Endothelial cell (in vitro differentiated cells): ENCODE measurements at regions not wholly inside any gene's neighbourhood (a gene's known extent, or its start where the extent isn't known, plus 50 kb on each side); places are given as distances from the start of the nearest gene placed in this dataset.

Experiments
- DNase-seq: peaks from one replicate; pipeline ENCODE4 v3.0.0; 2021; ENCODE audit warnings: low spot score
- H3K27ac Mint-ChIP-seq: one replicate; pipeline ENCODE4 v1.8.0; 2021; ENCODE audit warnings: mixed read lengths, inconsistent platforms; ENCODE audit not compliant: unreplicated experiment
- H3K27me3 Mint-ChIP-seq: one replicate; pipeline ENCODE4 v1.8.0; 2021; ENCODE audit warnings: mild to moderate bottlenecking, moderate library complexity, mixed read lengths, inconsistent platforms; ENCODE audit not compliant: unreplicated experiment
- H3K36me3 Mint-ChIP-seq: one replicate; pipeline ENCODE4 v1.8.0; 2021; ENCODE audit warnings: mild to moderate bottlenecking, low read depth, mixed read lengths, inconsistent platforms; ENCODE audit not compliant: unreplicated experiment
- H3K4me1 Mint-ChIP-seq: one replicate; pipeline ENCODE4 v1.8.0; 2021; ENCODE audit warnings: mild to moderate bottlenecking, mixed read lengths, inconsistent platforms; ENCODE audit not compliant: unreplicated experiment
- H3K4me3 Mint-ChIP-seq: one replicate; pipeline ENCODE4 v1.8.0; 2021; ENCODE audit warnings: mild to moderate bottlenecking, mixed read lengths, inconsistent platforms; ENCODE audit not compliant: unreplicated experiment
- H3K9me3 Mint-ChIP-seq: one replicate; pipeline ENCODE4 v1.8.0; 2021; ENCODE audit warnings: mixed read lengths, inconsistent platforms; ENCODE audit not compliant: unreplicated experiment
- CTCF ChIP-seq: fragments of 200-600 bp; sonication (generic); IDR thresholded peaks from one replicate; pipeline ENCODE4 v1.5.0; 2021; ENCODE audit warnings: antibody characterized with exemption; ENCODE audit not compliant: unreplicated experiment

DNA sequence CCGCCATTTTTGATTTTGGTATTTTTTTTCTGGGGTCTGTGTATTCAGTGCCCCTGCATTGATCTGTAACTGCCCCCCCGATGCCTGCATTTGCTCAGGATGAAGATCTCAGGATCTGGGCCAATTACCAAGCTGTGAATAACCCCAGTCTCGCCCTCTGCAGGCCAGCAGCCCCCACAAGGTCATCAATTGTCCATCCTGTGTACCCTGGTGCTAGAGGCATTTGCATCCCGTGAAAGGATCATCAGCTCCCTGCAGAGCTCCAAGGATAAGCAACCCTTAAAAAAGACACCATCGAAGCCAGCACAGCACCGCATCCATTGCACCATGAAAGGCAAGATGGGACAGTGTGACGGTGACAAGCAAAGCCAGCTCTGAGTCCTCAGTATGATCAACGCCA lies 154.1 kb upstream of the KLHL29 start:
- H3K27me3 Mint-ChIP-seq = no peaks in the 10 kb centered on the region
- H3K4me3 Mint-ChIP-seq = no peak overlapping the region
- H3K9me3 Mint-ChIP-seq = no peaks in the 10 kb centered on the region
- no peak for TF ChIP-seq CTCF
- no peak overlapping the region for H3K27ac Mint-ChIP-seq
- DNase-seq = no peak
- H3K4me1 Mint-ChIP-seq = no peaks in the 10 kb centered on the region
- no peaks in the 10 kb centered on the region for H3K36me3 Mint-ChIP-seq

DNA sequence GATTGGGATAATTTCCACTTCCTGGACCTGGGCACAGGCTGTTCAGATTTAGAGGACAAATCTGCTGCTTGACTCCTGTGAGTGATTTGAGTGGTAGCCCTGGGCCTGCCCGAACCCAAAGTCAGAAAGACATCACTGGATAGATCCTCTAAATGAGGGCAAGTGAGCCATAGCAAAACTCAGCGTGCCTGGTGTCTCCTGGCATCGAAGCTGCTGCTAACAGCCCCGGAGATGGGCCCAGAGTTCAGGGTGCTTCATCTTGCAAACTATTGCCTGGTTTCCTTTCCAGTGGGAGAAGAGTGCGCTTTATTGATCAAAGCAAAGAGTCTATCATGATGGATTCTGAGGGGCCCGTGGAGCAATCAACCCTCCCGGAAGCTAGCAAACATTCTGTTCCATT lies 153.1 kb upstream of the KLHL29 start:
- Mint-ChIP-seq H3K4me1 (no peaks in the 10 kb centered on the region), H3K27ac (no peak overlapping the region), H3K27me3 (no peaks in the 10 kb centered on the region), H3K36me3 (no peaks in the 10 kb centered on the region), H3K4me3 (no peak overlapping the region), H3K9me3 (no peaks in the 10 kb centered on the region)
- DNase-seq = no peak
- TF ChIP-seq CTCF = no peak

DNA sequence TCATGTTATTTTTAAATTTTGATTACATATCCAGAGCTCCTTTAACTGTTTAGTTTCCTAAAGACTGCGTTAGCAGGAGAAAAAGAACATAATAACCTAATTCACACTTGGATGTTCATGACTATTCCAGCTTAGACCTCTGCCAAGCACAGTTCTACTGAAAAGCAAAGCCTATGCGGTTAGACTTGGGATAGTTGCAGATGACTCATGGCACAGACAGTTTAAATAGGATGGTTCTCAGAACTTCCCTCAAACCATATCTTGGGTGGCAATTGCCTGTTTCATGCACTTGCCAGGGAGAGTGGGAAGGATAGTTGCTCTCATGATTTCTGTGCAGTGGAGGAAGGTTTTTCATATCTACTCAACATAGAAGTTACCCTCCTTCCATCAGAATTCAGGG lies 149.7 kb upstream of the KLHL29 start:
- Mint-ChIP-seq H3K27me3 (no peaks in the 10 kb centered on the region), H3K4me1 (no peaks in the 10 kb centered on the region), H3K4me3 (no peak overlapping the region), H3K36me3 (no peaks in the 10 kb centered on the region), H3K27ac (no peak overlapping the region), H3K9me3 (no peaks in the 10 kb centered on the region)
- TF ChIP-seq CTCF = no peak
- no peak for DNase-seq

GRCh38 chr2:23235736-23236135 lies 149.2 kb upstream of the KLHL29 start:
- no peak for TF ChIP-seq CTCF
- no peak overlapping the region for H3K27ac Mint-ChIP-seq
- H3K9me3 Mint-ChIP-seq = no peaks in the 10 kb centered on the region
- H3K36me3 Mint-ChIP-seq = no peaks in the 10 kb centered on the region
- no peak overlapping the region for H3K4me3 Mint-ChIP-seq
- H3K4me1 Mint-ChIP-seq = no peaks in the 10 kb centered on the region
- H3K27me3 Mint-ChIP-seq = no peaks in the 10 kb centered on the region
- no peak for DNase-seq

DNA sequence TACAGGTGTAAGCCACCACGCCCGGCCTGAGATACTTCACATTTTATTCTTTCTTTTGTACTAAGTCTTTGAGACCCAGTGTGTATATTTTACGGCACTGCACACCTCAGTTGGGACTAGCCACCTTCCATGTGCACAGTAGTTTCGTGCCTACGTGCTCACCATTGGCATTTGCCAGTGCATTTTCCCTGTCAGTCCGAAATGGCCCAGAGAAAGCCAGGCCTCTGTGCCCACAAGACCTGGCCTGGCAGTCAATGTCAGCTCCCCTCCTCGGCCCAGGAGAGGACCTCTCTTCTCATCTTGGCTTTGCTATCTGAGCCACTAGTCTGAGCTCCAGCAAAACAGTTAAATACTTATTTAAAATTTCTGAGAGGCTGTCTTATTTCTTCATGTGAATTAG lies 147.8 kb upstream of the KLHL29 start:
- no peak for DNase-seq
- Mint-ChIP-seq H3K27ac (no peak overlapping the region), H3K27me3 (no peaks in the 10 kb centered on the region), H3K36me3 (no peaks in the 10 kb centered on the region), H3K9me3 (no peaks in the 10 kb centered on the region), H3K4me3 (no peak overlapping the region), H3K4me1 (no peaks in the 10 kb centered on the region)
- TF ChIP-seq CTCF = no peak
